Endothelial cell of umbilical vein (primary cell): ENCODE measurements at regions not wholly inside any gene's neighbourhood (a gene's known extent, or its start where the extent isn't known, plus 50 kb on each side); places are given as distances from the start of the nearest gene placed in this dataset.

Experiments used
- BruUV-seq: library from RNA; stranded (reverse); fragments of 400-500 nt; replicated peaks from 2 replicates; lab custom pipeline; 2021; lab: Mats Ljungman, UMichigan
- CTCF ChIA-PET: fragments of 300-600, 350-600 bp; sonication (Branson Sonifier 250); formaldehyde crosslinking; loops from one replicate; lab custom pipeline; 2021; ENCODE audit warnings: antibody characterized with exemption, inconsistent platforms; lab: Charles Lee
- POLR2A ChIA-PET: fragments of 300-600, 350-600 bp; sonication (Branson Sonifier 250); formaldehyde crosslinking; loops from one replicate; lab custom pipeline; 2021; ENCODE audit warnings: antibody characterized with exemption, inconsistent platforms; lab: Charles Lee
- DNase-seq: peaks from one replicate; pipeline ENCODE4 v3.0.0-alpha.2; 2011; ENCODE audit warnings: low read depth, low spot score
- FAIRE-seq: peaks from 2 replicates; lab custom pipeline; 2011; peaks lifted over from hg19 to GRCh38; lab: Jason Lieb, UNC
- H2AFZ ChIP-seq: 2 replicates; pipeline ENCODE4 v1.6.0; 2012; ENCODE audit warnings: low read depth, low read length, control low read depth, inconsistent platforms
- H3K27ac ChIP-seq: 2 replicates; pipeline ENCODE4 v1.5.1; 2011; ENCODE audit warnings: low read depth, mild to moderate bottlenecking, control low read depth, low read length, moderate library complexity; ENCODE audit not compliant: insufficient read depth
- H3K27me3 ChIP-seq, 2 experiments: 2 replicates each; pipeline versions ENCODE4 v1.6.0 to v1.6.1; 2011; ENCODE audit warnings: low read length in 2 of 2, mixed read lengths in 1 of 2; ENCODE audit not compliant: control insufficient read depth in 2 of 2, insufficient read depth in 2 of 2
- H3K36me3 ChIP-seq, 2 experiments: 2 replicates in 1 of 2; 3 replicates in 1 of 2; pipeline ENCODE4 v1.5.1; 2011; ENCODE audit warnings: low read length in 2 of 2, mild to moderate bottlenecking in 1 of 2, moderate library complexity in 1 of 2; ENCODE audit not compliant: control insufficient read depth in 2 of 2, insufficient read depth in 2 of 2; ENCODE audit errors: extremely low read depth in 1 of 2
- H3K4me1 ChIP-seq: 3 replicates; pipeline ENCODE4 v1.5.1; 2011; ENCODE audit warnings: mild to moderate bottlenecking, low read length; ENCODE audit not compliant: control insufficient read depth, insufficient read depth; ENCODE audit errors: extremely low read depth
- H3K4me2 ChIP-seq: 2 replicates; pipeline ENCODE4 v1.6.1; 2011; ENCODE audit warnings: low read length, control low read depth, mixed read lengths; ENCODE audit not compliant: insufficient read depth
- H3K4me3 ChIP-seq, 3 experiments: fragments of 200-600 bp in 1 of 3; sonication (generic), shearing (Covaris generic) in 1 of 3; replicated peaks in 1 of 3; 2 replicates each; pipeline ENCODE4 v1.5.1; 2011 to 2016; ENCODE audit warnings: control low read depth in 3 of 3, low read length in 3 of 3, mild to moderate bottlenecking in 2 of 3, inconsistent platforms in 1 of 3, low read depth in 1 of 3, moderate library complexity in 1 of 3; ENCODE audit not compliant: insufficient read depth in 1 of 3
- H3K79me2 ChIP-seq: 2 replicates; pipeline ENCODE4 v1.6.0; 2012; ENCODE audit warnings: low read length, inconsistent platforms; ENCODE audit not compliant: control insufficient read depth, insufficient read depth
- H3K9ac ChIP-seq: replicated peaks from 2 replicates; pipeline ENCODE3; 2011; ENCODE audit warnings: low read length, control low read depth; ENCODE audit not compliant: insufficient read depth; ENCODE audit errors: extremely low read depth
- H3K9me1 ChIP-seq: replicated peaks from 3 replicates; pipeline ENCODE4 v1.6.0; 2011; ENCODE audit warnings: mild to moderate bottlenecking, low read length; ENCODE audit not compliant: control insufficient read depth, insufficient read depth; ENCODE audit errors: extremely low read depth
- H3K9me3 ChIP-seq: replicated peaks from 2 replicates; pipeline ENCODE4 v1.5.1; 2012; ENCODE audit warnings: low read length, inconsistent platforms; ENCODE audit not compliant: control insufficient read depth, insufficient read depth
- H4K20me1 ChIP-seq: replicated peaks from 2 replicates; pipeline ENCODE3; 2011; ENCODE audit warnings: mild to moderate bottlenecking, low read length; ENCODE audit not compliant: control insufficient read depth, insufficient read depth; ENCODE audit errors: extremely low read depth
- EZH2 ChIP-seq: IDR thresholded peaks from 2 replicates; pipeline ENCODE4 v1.6.1; 2012; ENCODE audit warnings: borderline replicate concordance, low read depth, mild to moderate bottlenecking, moderate library complexity, low read length, inconsistent platforms; ENCODE audit not compliant: severe bottlenecking
- FOS ChIP-seq: IDR thresholded peaks from 2 replicates; pipeline ENCODE4 v1.6.1; 2011; ENCODE audit warnings: mild to moderate bottlenecking, low read length, moderate library complexity, borderline replicate concordance; ENCODE audit not compliant: insufficient read depth
- GATA2 ChIP-seq: IDR thresholded peaks from 2 replicates; pipeline ENCODE4 v1.7.0; 2011; ENCODE audit warnings: low read depth, mild to moderate bottlenecking, moderate library complexity, mixed read lengths, low read length; ENCODE audit not compliant: insufficient read length, insufficient read depth
- JUN ChIP-seq: IDR thresholded peaks from 2 replicates; pipeline ENCODE4 v1.6.1; 2011; ENCODE audit warnings: borderline replicate concordance, low read depth; ENCODE audit not compliant: insufficient read length, insufficient read depth
- MYC ChIP-seq: IDR thresholded peaks from one replicate; pipeline ENCODE4 v1.6.1; 2011; ENCODE audit warnings: mild to moderate bottlenecking, low read depth, low read length
- POLR2A ChIP-seq: IDR thresholded peaks from 2 replicates; pipeline ENCODE4 v1.6.1; 2012; ENCODE audit warnings: low read depth, mild to moderate bottlenecking, control low read depth, low read length
- POLR2AphosphoS5 ChIP-seq: IDR thresholded peaks from 2 replicates; pipeline ENCODE4 v1.6.1; 2012; ENCODE audit warnings: low read depth, mild to moderate bottlenecking, control low read depth, low read length, moderate library complexity; ENCODE audit not compliant: insufficient read depth
- dilution Hi-C: fragments of 300-500 bp; cut with MboI; formaldehyde crosslinking; loops from one replicate; pipeline ENCODE4 v1.15.0; 2019; ENCODE audit warnings: low sequenced_read_pairs; ENCODE audit not compliant: extremely low pct_ligation_motif_present
- intact Hi-C: fragments of 100-400 bp; cut with micrococcal nuclease; formaldehyde crosslinking; loops from one replicate; pipeline ENCODE4 v1.10.0; 2022
- TF ChIP-seq, protein P1 (sequence below): IDR thresholded peaks from 2 replicates; pipeline ENCODE4 v1.6.1; 2011; ENCODE audit not compliant: insufficient read depth, insufficient read length
- TF ChIP-seq, protein P2 (sequence below), 2 donors: IDR thresholded peaks; 1 replicate in 1 of 2; 2 replicates in 1 of 2; pipeline ENCODE4 v1.5.1; 2011; ENCODE audit warnings: low read length in 2 of 2, mild to moderate bottlenecking in 2 of 2, moderate library complexity in 2 of 2, control low read depth in 1 of 2, inconsistent platforms in 1 of 2, low read depth in 1 of 2; ENCODE audit not compliant: insufficient read depth in 1 of 2; ENCODE audit errors: extremely low read depth in 1 of 2

DNA sequence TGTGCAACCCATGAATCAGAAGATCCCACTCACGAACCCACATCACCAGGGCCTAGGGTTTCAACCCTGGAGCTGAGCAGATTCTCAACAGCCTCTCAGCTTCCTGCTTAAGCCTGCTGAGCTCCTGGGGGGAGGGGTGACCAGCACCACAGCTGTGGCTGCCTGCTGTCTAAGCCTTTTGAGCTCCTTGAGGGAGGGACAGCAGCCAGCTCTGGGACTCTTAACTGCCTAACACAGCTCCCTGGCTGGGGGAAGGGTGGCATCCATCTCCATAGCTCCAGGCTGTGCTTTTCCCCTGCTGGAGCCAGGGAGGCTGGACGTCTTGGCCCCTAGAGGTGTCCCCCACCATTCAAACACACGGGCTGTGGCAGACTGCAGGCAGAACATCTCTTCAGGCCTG lies 250.3 kb downstream of the DMAC1 start:
- H3K4me3 ChIP-seq = no peak overlapping the region
- no peaks in the 10 kb centered on the region for H3K36me3 ChIP-seq
- dilution Hi-C loops (no loop called here), intact Hi-C loops (no loop called here)
- no peaks in the 10 kb centered on the region for H3K27me3 ChIP-seq
- TF ChIP-seq GATA2 = no peak
- no peak for TF ChIP-seq FOS
- TF ChIP-seq EZH2 = no peak
- TF ChIP-seq, protein P1, sequence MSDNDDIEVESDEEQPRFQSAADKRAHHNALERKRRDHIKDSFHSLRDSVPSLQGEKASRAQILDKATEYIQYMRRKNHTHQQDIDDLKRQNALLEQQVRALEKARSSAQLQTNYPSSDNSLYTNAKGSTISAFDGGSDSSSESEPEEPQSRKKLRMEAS = no peak
- no peak for TF ChIP-seq POLR2A
- TF ChIP-seq POLR2AphosphoS5 = no peak
- TF ChIP-seq, protein P2, sequence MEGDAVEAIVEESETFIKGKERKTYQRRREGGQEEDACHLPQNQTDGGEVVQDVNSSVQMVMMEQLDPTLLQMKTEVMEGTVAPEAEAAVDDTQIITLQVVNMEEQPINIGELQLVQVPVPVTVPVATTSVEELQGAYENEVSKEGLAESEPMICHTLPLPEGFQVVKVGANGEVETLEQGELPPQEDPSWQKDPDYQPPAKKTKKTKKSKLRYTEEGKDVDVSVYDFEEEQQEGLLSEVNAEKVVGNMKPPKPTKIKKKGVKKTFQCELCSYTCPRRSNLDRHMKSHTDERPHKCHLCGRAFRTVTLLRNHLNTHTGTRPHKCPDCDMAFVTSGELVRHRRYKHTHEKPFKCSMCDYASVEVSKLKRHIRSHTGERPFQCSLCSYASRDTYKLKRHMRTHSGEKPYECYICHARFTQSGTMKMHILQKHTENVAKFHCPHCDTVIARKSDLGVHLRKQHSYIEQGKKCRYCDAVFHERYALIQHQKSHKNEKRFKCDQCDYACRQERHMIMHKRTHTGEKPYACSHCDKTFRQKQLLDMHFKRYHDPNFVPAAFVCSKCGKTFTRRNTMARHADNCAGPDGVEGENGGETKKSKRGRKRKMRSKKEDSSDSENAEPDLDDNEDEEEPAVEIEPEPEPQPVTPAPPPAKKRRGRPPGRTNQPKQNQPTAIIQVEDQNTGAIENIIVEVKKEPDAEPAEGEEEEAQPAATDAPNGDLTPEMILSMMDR (IDR thresholded peaks at IDR 0.05; ENCODE audit: extremely low read depth in 1 of 2, insufficient read depth in 1 of 2, low read depth in 1 of 2, low read length in 2 of 2) = no peak
- TF ChIP-seq JUN = no peak
- TF ChIP-seq MYC = no peak
- FAIRE-seq (no peak), DNase-seq (no peak)
- H3K9ac ChIP-seq = no peak overlapping the region
- no peak overlapping the region for H3K4me2 ChIP-seq
- ChIA-PET POLR2A (no interaction called here), CTCF (no interaction called here)
- H2AFZ ChIP-seq = no peak overlapping the region
- H3K9me1 ChIP-seq = no peaks in the 10 kb centered on the region
- no peak overlapping the region for H3K27ac ChIP-seq
- no peaks in the 10 kb centered on the region for H3K4me1 ChIP-seq
- BruUV-seq = no TSS peak
- H3K9me3 ChIP-seq = no peaks in the 10 kb centered on the region
- no peaks in the 10 kb centered on the region for H3K79me2 ChIP-seq
- H4K20me1 ChIP-seq = no peaks in the 10 kb centered on the region
